ENCODE measurements at regions not wholly inside any gene's neighbourhood (a gene's known extent, or its start where the extent isn't known, plus 50 kb on each side); places are given as distances from the start of the nearest gene placed in this dataset.

DNA sequence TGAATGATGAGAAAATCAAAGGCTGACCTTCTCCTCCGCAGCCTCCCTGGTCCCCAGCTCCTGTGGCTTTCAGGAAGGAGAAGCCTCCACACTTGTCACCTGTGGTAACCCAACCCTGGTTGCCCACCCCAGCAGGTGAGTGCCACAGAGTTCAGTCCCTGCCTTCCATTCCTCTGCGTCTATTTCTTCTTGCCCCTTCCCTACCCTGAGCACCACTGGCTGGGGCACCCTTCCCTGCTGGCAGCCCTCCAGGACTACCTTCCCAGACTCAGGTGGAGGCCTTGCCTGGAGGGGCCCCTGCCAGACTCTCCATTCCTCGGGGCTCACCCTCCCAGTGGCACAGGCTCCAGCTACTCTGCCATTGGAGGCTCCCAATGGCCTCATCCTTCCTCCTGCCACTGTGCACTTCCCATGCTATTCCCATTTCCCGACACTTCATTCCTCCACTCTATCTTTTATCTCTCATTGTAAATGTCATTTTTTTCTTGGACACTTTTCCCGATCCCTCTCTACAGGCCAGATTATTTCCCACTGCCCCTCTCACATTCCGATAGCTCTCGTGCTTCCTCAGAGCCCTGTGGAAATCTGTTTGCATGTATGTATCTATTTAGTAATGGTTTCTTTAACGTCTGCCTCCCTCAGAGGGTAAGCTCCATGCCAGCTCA, 90.6 kb upstream of the PCBD1 start:
- Histone ChIP-seq H3K4me1 (ENCODE audit: low read depth) (no peaks in the 10 kb centered on the region), H3K4me3 (no peak overlapping the region), H3K9me3 (no peaks in the 10 kb centered on the region), H3K36me3 (ENCODE audit: low read depth) (no peaks in the 10 kb centered on the region)
- ATAC-seq = no peak
- intact Hi-C loops (cut with DNase I, micrococcal nuclease) = no loop called here
- no peak for DNase-seq
- TF ChIP-seq, protein P1, sequence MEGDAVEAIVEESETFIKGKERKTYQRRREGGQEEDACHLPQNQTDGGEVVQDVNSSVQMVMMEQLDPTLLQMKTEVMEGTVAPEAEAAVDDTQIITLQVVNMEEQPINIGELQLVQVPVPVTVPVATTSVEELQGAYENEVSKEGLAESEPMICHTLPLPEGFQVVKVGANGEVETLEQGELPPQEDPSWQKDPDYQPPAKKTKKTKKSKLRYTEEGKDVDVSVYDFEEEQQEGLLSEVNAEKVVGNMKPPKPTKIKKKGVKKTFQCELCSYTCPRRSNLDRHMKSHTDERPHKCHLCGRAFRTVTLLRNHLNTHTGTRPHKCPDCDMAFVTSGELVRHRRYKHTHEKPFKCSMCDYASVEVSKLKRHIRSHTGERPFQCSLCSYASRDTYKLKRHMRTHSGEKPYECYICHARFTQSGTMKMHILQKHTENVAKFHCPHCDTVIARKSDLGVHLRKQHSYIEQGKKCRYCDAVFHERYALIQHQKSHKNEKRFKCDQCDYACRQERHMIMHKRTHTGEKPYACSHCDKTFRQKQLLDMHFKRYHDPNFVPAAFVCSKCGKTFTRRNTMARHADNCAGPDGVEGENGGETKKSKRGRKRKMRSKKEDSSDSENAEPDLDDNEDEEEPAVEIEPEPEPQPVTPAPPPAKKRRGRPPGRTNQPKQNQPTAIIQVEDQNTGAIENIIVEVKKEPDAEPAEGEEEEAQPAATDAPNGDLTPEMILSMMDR (IDR thresholded peaks at IDR 0.05) = no peak

DNA sequence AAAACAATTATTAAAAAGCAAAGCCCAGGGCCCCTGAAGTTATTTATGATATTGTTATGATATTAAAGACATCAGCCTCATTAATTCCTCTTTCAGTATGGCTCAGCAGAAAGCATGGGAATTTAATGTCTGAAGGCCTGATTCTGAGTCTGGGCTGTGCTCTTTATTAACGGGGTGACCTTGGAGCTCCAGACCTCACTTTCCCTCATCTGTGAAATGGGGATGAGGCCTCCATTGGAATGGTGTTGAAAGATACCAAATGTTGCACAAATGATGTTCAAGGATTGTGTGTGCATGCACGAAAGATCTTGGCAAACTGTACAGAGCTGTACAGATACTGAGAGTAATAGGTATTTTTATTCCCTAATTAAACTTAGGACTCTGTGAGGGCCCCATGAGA, 92.3 kb upstream of the PCBD1 start:
- DNase-seq (no peak), ATAC-seq (no peak)
- intact Hi-C loops (cut with DNase I, micrococcal nuclease) = no loop called here
- no peaks in the 10 kb centered on the region for H3K36me3 ChIP-seq (ENCODE audit: low read depth)
- H3K9me3 ChIP-seq = no peaks in the 10 kb centered on the region
- no peaks in the 10 kb centered on the region for H3K4me1 ChIP-seq (ENCODE audit: low read depth)
- no peak overlapping the region for H3K4me3 ChIP-seq
- TF ChIP-seq, protein P1 (IDR thresholded peaks at IDR 0.05) = no peak

DNA sequence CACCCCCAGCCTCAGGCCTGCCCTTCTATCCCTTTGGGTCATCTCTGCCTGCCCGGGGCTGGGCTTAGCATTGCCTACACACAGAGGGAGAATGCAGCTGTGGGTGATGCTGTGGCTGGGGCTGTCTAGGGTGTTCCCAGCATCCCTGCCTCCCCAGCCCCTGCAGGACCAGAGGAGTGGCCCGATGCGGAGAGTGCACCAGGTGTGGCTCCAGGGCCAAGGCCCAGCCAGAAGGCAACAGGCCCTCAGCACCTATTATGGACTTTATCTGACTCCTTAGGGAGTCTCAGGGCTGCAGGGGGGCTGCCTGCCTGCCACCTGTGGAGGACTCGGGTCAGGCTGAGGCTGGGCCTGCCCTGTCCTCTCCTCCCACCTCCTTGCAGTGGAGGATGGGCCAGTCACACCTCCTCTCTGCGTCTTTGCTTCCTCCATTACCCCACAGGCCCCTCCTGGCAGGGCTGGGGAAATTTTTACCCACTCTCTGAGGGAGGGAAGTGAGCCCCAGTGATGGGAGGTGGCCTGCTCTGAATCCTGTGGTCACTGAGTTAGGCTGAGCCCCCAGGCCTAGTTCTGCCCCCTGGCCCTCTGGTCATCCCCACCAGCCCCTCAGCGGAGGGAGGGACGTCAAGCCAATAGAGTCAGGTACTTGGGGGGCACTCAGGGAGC, 92.9 kb upstream of the PCBD1 start:
- intact Hi-C loops (cut with DNase I, micrococcal nuclease) = no loop called here
- H3K36me3 ChIP-seq (ENCODE audit: low read depth) = no peaks in the 10 kb centered on the region
- H3K4me1 ChIP-seq (ENCODE audit: low read depth) = no peaks in the 10 kb centered on the region
- H3K4me3 ChIP-seq = no peak overlapping the region
- ATAC-seq (no peak), DNase-seq (no peak)
- TF ChIP-seq, protein P1 (IDR thresholded peaks at IDR 0.05) = no peak
- no peaks in the 10 kb centered on the region for H3K9me3 ChIP-seq

DNA sequence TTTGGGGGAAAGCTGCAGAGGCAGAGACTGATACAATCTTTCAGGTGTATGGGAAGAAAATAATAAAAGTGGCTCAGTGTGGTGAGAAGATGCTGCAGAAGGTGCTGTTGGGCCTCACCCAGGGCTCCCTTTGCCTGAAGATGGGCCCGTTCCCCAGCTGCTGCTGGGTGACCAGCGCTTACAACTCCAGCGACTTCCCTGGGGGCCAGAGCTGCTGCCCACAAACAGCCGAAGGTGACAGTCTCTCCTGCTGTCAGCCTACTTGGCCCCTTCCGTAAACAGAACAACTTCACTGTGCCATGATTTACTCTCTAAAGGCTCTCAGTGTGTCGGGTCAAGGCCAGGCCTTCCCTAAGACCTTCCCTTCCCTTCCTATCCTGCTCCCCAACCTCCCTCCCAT, 93.6 kb upstream of the PCBD1 start:
- H3K9me3 ChIP-seq = no peaks in the 10 kb centered on the region
- ATAC-seq = no peak
- no peaks in the 10 kb centered on the region for H3K36me3 ChIP-seq (ENCODE audit: low read depth)
- intact Hi-C loops (cut with DNase I, micrococcal nuclease) = no loop called here
- TF ChIP-seq, protein P1 (IDR thresholded peaks at IDR 0.05) = no peak
- H3K4me3 ChIP-seq = no peak overlapping the region
- H3K4me1 ChIP-seq (ENCODE audit: low read depth) = no peaks in the 10 kb centered on the region
- no peak for DNase-seq

DNA sequence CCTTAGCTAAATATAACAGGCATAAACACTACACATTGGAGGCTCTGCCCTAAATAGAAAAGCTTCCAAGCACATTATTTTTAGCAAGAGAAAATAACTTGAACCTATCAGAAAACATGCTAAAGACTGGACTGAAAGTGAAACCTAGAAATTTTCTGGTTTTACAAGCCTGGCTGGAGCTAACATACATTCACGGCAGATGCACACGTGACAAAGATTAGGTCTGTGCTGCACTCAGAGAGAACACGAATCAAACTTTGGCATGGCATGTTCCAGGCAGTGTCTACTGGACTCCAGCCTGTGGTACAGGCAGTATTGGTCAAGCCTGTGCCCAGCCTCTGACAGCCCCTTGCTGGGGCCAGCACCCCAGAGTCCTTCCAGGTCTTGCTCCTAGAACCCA, 94.1 kb upstream of the PCBD1 start:
- peak in 1 of 3 donors; percentile 21 for DNase-seq
- intact Hi-C loops (cut with DNase I, micrococcal nuclease) = no loop called here

More for the DNA sequence above, 94.1 kb upstream of the PCBD1 start:
- TF ChIP-seq, protein P1 (IDR thresholded peaks at IDR 0.05) = no peak
- Histone ChIP-seq H3K4me1 (ENCODE audit: low read depth) (no peaks in the 10 kb centered on the region), H3K4me3 (no peak overlapping the region), H3K9me3 (no peaks in the 10 kb centered on the region), H3K36me3 (ENCODE audit: low read depth) (no peaks in the 10 kb centered on the region)
- peak; percentile 74 for ATAC-seq
